Right lobe of liver (tissue), 6 donors: ENCODE measurements at regions not wholly inside any gene's neighbourhood (a gene's known extent, or its start where the extent isn't known, plus 50 kb on each side); places are given as distances from the start of the nearest gene placed in this dataset.

ENCODE experiments used
- ATAC-seq, 4 donors: fragments of 200-7000 bp; cut with Tn5 transposase; one replicate each; pipeline ENCODE4 v1.9.1; 2020; ENCODE audit warnings: mild to moderate bottlenecking in 4 of 4, moderate library complexity in 4 of 4
- DNase-seq, 3 donors: peaks; one replicate each; pipeline ENCODE4 v3.0.0-alpha.2; 2020
- H3K27ac ChIP-seq, 3 donors: fragments of 200-600 bp; one replicate each; pipeline ENCODE4 v1.8.0; 2022
- H3K27me3 ChIP-seq, 2 donors: fragments of 200-600 bp; one replicate each; pipeline ENCODE4 v1.8.0; 2022
- H3K36me3 ChIP-seq, 4 donors: fragments of 200-600 bp; sonication (generic) in 1 of 4; one replicate each; pipeline versions ENCODE4 v1.5.1 to v1.8.0; 2017 to 2022; ENCODE audit warnings: control low read depth in 1 of 4
- H3K4me1 ChIP-seq, 4 donors: fragments of 200-600 bp; sonication (generic) in 1 of 4; one replicate each; pipeline versions ENCODE4 v1.5.1 to v1.8.0; 2017 to 2022; ENCODE audit warnings: control low read depth in 1 of 4
- H3K4me3 ChIP-seq, 3 donors: fragments of 200-600 bp; one replicate each; pipeline ENCODE4 v1.8.0; 2022
- H3K9me3 ChIP-seq, 4 donors: fragments of 200-600 bp; sonication (generic) in 1 of 4; one replicate each; pipeline versions ENCODE4 v1.5.1 to v1.8.0; 2017 to 2022; ENCODE audit warnings: control low read depth in 1 of 4
- POLR2A ChIP-seq: fragments of 450-650 bp; IDR thresholded peaks from one replicate; pipeline ENCODE4 v1.6.1; 2017; ENCODE audit warnings: antibody characterized with exemption, mild to moderate bottlenecking
- WGBS: methylation state at CpG from one replicate; pipeline ENCODE4 v1.1.6; 2018; ENCODE audit warnings: low coverage, low lambda C conversion rate; ENCODE audit not compliant: insufficient coverage; ENCODE audit errors: missing lambda C conversion rate; 5-methylcytosine and 5-hydroxymethylcytosine counted together
- intact Hi-C, 2 donors: fragments of 100-400 bp; cut with DNase I; formaldehyde crosslinking; loops; one replicate each; pipeline versions ENCODE4 v1.11.2 to v1.14.1; 2022
- TF ChIP-seq, protein P1 (sequence below), 4 donors: fragments of 200-600 bp in 3 of 4; fragments of 450-650 bp in 1 of 4; IDR thresholded peaks; one replicate each; pipeline versions ENCODE4 v1.5.1 to v1.8.0; 2016 to 2022; ENCODE audit warnings: antibody characterized with exemption in 4 of 4, mild to moderate bottlenecking in 2 of 4
- donor health status: DM: no; HTN: yes; CAD: no.
- donor health status: DM: no; HTN: no; CAD: no.
- donor health status: DM: no; HTN: no; CAD: no.
- donor health status: DM: no; HTN: yes; CAD: no.
- donor health status: DM: no; HTN: yes; CAD: no.

GRCh38 chr11:69422645-69423044, 58.8 kb upstream of the LINC01488 start:
- TF ChIP-seq POLR2A, result no peak
- TF ChIP-seq, protein P1, sequence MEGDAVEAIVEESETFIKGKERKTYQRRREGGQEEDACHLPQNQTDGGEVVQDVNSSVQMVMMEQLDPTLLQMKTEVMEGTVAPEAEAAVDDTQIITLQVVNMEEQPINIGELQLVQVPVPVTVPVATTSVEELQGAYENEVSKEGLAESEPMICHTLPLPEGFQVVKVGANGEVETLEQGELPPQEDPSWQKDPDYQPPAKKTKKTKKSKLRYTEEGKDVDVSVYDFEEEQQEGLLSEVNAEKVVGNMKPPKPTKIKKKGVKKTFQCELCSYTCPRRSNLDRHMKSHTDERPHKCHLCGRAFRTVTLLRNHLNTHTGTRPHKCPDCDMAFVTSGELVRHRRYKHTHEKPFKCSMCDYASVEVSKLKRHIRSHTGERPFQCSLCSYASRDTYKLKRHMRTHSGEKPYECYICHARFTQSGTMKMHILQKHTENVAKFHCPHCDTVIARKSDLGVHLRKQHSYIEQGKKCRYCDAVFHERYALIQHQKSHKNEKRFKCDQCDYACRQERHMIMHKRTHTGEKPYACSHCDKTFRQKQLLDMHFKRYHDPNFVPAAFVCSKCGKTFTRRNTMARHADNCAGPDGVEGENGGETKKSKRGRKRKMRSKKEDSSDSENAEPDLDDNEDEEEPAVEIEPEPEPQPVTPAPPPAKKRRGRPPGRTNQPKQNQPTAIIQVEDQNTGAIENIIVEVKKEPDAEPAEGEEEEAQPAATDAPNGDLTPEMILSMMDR (IDR thresholded peaks at IDR 0.05), result no peak
- no peak for DNase-seq
- Histone ChIP-seq H3K4me1 (peaks cover 0 to 14% (median 5%) of the 10 kb centered on the region in 4 donors), H3K9me3 (peaks cover 0 to 3% (median 0%) of the 10 kb centered on the region in 4 donors), H3K36me3 (no peaks in the 10 kb centered on the region), H3K4me3 (no peak overlapping the region), H3K27me3 (no peaks in the 10 kb centered on the region), H3K27ac (no peak overlapping the region)
- no peak for ATAC-seq
- 84% methylated on average over 9 of the region's 16 CpGs for WGBS
- intact Hi-C loops, result loop anchor here in 1 of 2 donors (10.0 kb wide), 1 partner anchor 298 kb away; no protein-coding TSS in a partner anchor

GRCh38 chr11:69423181-69423580, 58.3 kb upstream of the LINC01488 start:
- Histone ChIP-seq H3K27ac (no peak overlapping the region), H3K4me3 (no peak overlapping the region), H3K4me1 (peaks cover 0 to 20% (median 8%) of the 10 kb centered on the region in 4 donors), H3K9me3 (peaks cover 0 to 3% (median 0%) of the 10 kb centered on the region in 4 donors), H3K36me3 (no peaks in the 10 kb centered on the region), H3K27me3 (no peaks in the 10 kb centered on the region)
- intact Hi-C loops, result loop anchor here in 1 of 2 donors (10.0 kb wide), 1 partner anchor 298 kb away; no protein-coding TSS in a partner anchor
- ATAC-seq, result no peak
- DNase-seq, result no peak
- 100% methylated on average over 2 of the region's 13 CpGs for WGBS
- no peak for TF ChIP-seq POLR2A
- TF ChIP-seq, protein P1 (IDR thresholded peaks at IDR 0.05), result no peak

DNA sequence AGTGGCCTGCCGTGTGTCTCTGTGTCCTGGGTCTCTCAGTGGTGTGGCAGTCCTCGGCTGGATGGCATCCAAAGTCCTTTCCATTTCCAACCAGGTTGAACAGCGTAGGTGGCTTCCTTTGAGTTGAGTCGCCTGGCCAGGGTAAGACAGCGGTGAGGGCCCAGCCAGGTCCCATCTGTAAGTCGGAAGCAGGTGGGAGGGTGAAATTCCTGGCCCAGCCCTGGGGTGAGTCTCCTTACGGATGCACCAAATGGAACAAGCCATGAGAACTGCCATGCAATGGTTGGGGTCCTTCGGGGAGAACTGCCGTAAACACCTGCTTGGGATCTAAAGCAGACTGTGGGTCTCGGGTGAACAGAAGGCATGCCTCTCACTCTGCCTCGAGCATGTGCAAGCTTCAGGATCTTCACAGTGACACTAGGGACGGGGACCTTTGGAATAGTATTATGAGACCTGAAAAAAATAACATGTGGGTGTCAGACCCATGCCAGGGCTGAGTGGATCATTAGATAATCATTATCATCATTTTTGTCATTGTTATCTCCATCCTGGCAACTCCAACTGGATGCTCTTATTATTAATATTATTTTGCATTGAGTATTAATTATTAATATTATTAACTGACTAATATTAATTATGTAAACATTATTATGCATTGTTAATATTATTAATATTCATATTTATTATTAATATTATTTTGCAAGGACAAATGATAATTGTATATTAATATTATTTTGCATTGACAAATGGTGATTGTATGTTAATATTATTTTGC, 57.7 kb upstream of the LINC01488 start:
- no peaks in the 10 kb centered on the region for H3K27me3 ChIP-seq
- peaks cover 0 to 3% (median 0%) of the 10 kb centered on the region in 4 donors for H3K9me3 ChIP-seq
- no peak for ATAC-seq
- intact Hi-C loops, result loop anchor here in 1 of 2 donors (10.0 kb wide), 1 partner anchor 299 kb away; no protein-coding TSS in a partner anchor
- H3K4me3 ChIP-seq, result no peak overlapping the region
- no peak overlapping the region for H3K27ac ChIP-seq
- H3K36me3 ChIP-seq, result no peaks in the 10 kb centered on the region
- peaks cover 0 to 25% (median 11%) of the 10 kb centered on the region in 4 donors for H3K4me1 ChIP-seq
- no peak for DNase-seq
- 96% methylated on average over 8 of the region's 12 CpGs for WGBS
- TF ChIP-seq POLR2A, result no peak
- TF ChIP-seq, protein P1 (IDR thresholded peaks at IDR 0.05), result no peak

GRCh38 chr11:69424748-69425147, 56.7 kb upstream of the LINC01488 start:
- no peak overlapping the region for H3K4me3 ChIP-seq
- no peaks in the 10 kb centered on the region for H3K27me3 ChIP-seq
- H3K9me3 ChIP-seq, result peaks cover 0 to 3% (median 0%) of the 10 kb centered on the region in 4 donors
- DNase-seq (no peak), ATAC-seq (no peak)
- 57% methylated on average over 3 of the region's 3 CpGs for WGBS
- no peak overlapping the region for H3K27ac ChIP-seq
- H3K4me1 ChIP-seq, result peaks cover 0 to 31% (median 14%) of the 10 kb centered on the region in 4 donors
- H3K36me3 ChIP-seq, result no peaks in the 10 kb centered on the region
- TF ChIP-seq POLR2A, result no peak
- TF ChIP-seq, protein P1 (IDR thresholded peaks at IDR 0.05), result no peak
- intact Hi-C loops, result loop anchor here in 1 of 2 donors (10.0 kb wide), 1 partner anchor 300 kb away; no protein-coding TSS in a partner anchor
